IPS DF 6.9 (cell line): ENCODE measurements at regions not wholly inside any gene's neighbourhood (a gene's known extent, or its start where the extent isn't known, plus 50 kb on each side); places are given as distances from the start of the nearest gene placed in this dataset.
"Not testable (repeated sequence)": the region's sequence is repeated elsewhere in the genome, so short reads cannot be mapped to it uniquely, and the experiment has no call there.

Source experiments
- DNase-seq: peaks from one replicate; pipeline ENCODE4 v3.0.0-alpha.2; 2013; ENCODE audit warnings: low read depth, low spot score
- H3K27ac ChIP-seq: one replicate; pipeline ENCODE4 v1.5.1; 2013; ENCODE audit warnings: low read length, control low read depth
- H3K27me3 ChIP-seq: 2 replicates; pipeline ENCODE4 v1.6.1; 2013; ENCODE audit warnings: mild to moderate bottlenecking, low read length; ENCODE audit not compliant: control insufficient read depth, insufficient read depth
- H3K36me3 ChIP-seq: 2 replicates; pipeline ENCODE4 v1.6.1; 2013; ENCODE audit warnings: low read length; ENCODE audit not compliant: control insufficient read depth, insufficient read depth
- H3K4me1 ChIP-seq: 2 replicates; pipeline ENCODE4 v1.6.1; 2013; ENCODE audit warnings: low read length; ENCODE audit not compliant: control insufficient read depth, insufficient read depth
- H3K4me3 ChIP-seq: 2 replicates; pipeline ENCODE4 v1.5.1; 2013; ENCODE audit warnings: mild to moderate bottlenecking, low read length
- H3K9me3 ChIP-seq: 2 replicates; pipeline ENCODE4 v1.6.1; 2013; ENCODE audit warnings: low read length, inconsistent platforms; ENCODE audit not compliant: control insufficient read depth, insufficient read depth
- WGBS: extraction: QIAGEN DNeasy Blood & Tissue Kit; methylation state at CpG from one replicate; pipeline ENCODE4 v1.1.7; 2013; ENCODE audit warnings: mixed read lengths, missing lambda C conversion rate; ENCODE audit not compliant: insufficient read length, insufficient coverage; 5-methylcytosine and 5-hydroxymethylcytosine counted together

DNA sequence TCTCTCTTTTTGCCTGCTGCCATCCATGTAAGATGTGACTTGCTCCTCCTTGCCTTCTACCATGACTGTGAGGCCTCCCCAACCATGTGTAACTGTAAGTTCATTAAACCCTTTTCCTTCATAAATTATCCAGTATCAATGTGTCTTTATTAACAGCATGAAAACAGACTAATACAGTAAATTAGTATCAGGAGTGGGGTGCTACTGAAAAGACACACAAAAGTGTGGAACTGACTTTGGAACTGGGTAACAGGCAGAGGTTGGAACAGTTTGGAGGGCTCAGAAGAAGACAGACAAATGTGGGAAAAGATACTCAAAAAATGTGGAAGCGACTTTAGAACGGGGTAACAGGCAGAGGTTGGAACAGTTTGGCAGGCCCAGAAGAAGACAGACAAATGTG lies 189.4 kb downstream of the HTR1B start:
- WGBS = no CpG with 5 or more reads among the region's 2 CpGs
- Histone ChIP-seq H3K9me3 (no peaks in the 10 kb centered on the region), H3K27ac (no peak overlapping the region), H3K4me3 (no peak overlapping the region), H3K27me3 (no peaks in the 10 kb centered on the region), H3K36me3 (no peaks in the 10 kb centered on the region), H3K4me1 (no peaks in the 10 kb centered on the region)
- DNase-seq = no peak

DNA sequence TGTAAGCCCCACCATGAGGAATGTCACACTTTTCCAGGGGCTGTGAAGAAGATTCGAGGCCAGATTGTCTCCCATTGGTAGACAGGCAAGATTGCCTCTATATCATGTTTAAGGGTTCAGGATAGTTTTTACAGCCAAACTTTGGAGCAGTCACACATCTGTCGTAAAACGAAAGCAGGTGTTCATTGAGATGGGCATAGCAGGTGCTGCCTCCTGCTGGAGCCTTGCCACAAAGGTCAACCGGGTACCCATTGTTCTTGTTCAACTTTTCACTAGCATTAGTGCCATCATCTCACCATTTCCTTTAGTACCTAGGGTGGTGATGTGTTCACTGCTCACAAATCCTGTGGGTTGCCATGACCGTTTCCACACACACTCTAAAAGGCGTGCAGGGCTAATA lies 198.3 kb downstream of the HTR1B start:
- H3K9me3 ChIP-seq = no peaks in the 10 kb centered on the region
- H3K4me3 ChIP-seq = no peak overlapping the region
- no peak overlapping the region for H3K27ac ChIP-seq
- no peaks in the 10 kb centered on the region for H3K4me1 ChIP-seq
- no peaks in the 10 kb centered on the region for H3K27me3 ChIP-seq
- no peaks in the 10 kb centered on the region for H3K36me3 ChIP-seq
- WGBS = no CpG with 5 or more reads among the region's 6 CpGs
- no peak for DNase-seq

DNA sequence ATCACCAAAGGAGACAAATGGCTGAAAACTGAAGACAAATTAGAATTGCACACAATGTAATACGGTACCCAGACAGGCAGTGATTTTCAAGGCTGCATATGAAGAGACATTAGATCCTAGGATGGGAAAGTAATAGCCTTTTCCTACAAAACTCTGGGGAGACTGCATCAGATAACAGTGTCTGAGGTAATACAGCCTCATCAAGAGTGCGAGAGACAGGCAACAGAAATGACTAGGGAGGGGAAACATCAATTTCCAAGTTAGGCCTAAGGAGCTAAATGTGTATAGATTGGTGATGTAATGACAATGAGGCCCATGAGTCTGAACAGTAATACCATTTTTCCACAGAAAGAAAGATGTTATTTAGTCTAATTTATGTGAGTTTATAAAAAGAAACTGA lies 200.3 kb downstream of the HTR1B start:
- Histone ChIP-seq H3K4me1 (no peaks in the 10 kb centered on the region), H3K4me3 (no peak overlapping the region), H3K27ac (no peak overlapping the region), H3K9me3 (no peaks in the 10 kb centered on the region), H3K27me3 (no peaks in the 10 kb centered on the region), H3K36me3 (no peaks in the 10 kb centered on the region)
- no peak for DNase-seq
- no CpG with 5 or more reads among the region's 2 CpGs for WGBS

DNA sequence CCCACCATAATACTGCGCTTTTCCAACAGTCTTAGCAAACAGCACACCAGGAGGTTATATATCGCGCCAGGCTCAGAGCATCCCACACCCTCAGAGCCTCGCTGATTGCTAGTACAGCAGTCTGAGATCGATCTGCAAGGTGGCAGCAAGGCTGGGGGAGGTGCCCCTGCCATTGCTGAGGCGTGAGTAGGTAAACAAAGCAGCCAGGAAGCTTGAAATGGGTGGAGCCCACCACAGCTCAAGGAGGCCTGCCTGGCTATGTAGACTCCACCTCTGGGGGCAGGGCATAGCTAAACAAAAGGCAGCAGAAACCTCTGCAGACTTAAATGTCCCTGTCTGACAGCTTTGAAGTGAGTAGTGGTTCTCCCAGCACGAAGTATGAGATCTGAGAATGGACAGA lies 211.5 kb downstream of the HTR1B start:
- H3K4me3 ChIP-seq, H3K36me3 ChIP-seq, H3K27me3 ChIP-seq, H3K4me1 ChIP-seq, H3K9me3 ChIP-seq, H3K27ac ChIP-seq, DNase-seq: not testable (repeated sequence)
- no CpG with 5 or more reads among the region's 7 CpGs for WGBS

DNA sequence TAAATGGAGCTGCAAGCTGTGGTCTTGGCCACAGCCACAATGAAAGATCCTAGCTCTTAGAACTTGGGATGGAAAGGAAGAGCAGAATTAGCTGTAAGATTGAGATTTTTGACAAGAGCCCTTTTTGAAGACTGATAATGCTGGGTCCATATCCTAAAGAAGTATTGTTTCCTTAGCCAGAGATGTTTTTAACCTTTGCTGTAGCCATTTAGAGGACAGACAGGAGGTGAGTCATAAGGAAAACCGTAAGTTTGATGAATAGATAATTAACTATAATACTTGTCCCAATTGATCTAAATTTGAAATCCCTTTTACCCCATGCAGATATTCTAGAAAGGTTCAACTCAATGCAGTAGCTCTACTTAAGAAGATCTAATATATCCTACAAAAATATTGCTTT lies 213.7 kb downstream of the HTR1B start:
- no peaks in the 10 kb centered on the region for H3K36me3 ChIP-seq

DNA sequence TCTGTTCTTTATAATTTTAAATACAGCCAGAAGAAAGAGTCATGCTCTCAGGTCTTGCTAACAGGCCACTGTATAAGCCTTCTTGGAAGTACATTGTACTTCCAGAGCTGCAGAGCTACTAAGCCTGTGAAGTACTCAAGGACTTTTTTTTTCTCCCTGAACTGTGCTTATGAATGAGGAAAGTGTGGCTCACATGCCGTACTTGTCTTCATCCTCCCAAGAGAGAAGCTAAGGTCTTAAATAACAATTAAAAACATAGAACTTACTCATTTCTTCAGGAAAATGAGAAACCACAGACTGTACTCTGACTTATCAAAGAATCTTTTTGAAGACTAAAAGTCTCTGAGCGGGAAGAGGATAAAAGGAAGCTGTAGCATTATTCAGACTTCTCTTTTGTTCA lies 218.3 kb downstream of the HTR1B start:
- no peak for DNase-seq
- no peak overlapping the region for H3K4me3 ChIP-seq
- H3K4me1 ChIP-seq = no peaks in the 10 kb centered on the region
- no peak overlapping the region for H3K27ac ChIP-seq
- no peaks in the 10 kb centered on the region for H3K36me3 ChIP-seq
- no peaks in the 10 kb centered on the region for H3K27me3 ChIP-seq
- H3K9me3 ChIP-seq = no peaks in the 10 kb centered on the region
- WGBS = no CpG with 5 or more reads among the region's 2 CpGs

More for the DNA sequence above, 213.7 kb downstream of the HTR1B start:
- H3K27me3 ChIP-seq = no peaks in the 10 kb centered on the region
- DNase-seq = no peak
- no peaks in the 10 kb centered on the region; the same call in 1 of the 2 replicates for H3K9me3 ChIP-seq
- no peak overlapping the region for H3K27ac ChIP-seq
- H3K4me3 ChIP-seq = no peak overlapping the region
- H3K4me1 ChIP-seq = peaks cover 2% of the 10 kb centered on the region; the same call in 1 of the 2 replicates
- no CpG with 5 or more reads among the region's 1 CpG for WGBS

DNA sequence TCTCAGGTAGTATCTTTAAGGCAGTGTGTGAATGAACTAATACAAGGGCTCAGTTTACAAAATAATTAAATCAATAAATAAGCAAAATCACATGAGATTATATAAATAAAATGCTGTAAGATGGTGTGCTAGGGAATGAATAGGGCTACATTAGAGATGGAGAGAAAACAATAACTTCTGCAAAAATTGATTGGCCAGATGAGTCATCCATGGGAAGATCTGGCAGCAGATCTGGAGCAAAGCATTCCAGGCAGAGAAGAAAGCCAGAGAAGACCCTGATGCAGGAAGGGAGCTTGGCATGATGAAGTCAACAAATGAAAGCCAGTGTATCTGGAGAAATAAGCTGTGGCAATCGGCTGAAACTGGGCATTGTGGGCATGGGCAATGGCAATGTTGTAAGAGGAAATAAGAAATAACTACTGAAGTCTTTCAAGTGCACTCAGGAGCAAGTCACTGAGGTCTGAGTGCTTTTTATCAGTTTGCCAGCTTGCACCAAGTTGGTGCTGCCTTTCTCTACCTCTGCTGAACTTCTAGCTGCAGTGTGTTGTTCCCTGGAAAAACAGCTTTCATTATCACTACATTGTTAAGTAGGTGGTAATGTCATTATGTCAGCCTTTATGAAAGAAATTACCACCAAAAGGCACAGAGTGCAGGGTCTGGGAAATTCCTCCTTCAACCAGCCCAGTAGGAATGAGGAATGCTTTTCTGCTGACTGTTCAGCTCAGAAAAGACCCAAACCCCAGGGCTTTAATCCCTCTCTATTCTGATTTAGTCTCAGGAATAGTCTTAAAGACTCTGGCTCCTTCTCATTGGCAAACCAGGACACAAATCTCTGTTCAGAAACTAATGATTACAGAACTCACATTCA lies 231.6 kb downstream of the HTR1B start:
- H3K4me1 ChIP-seq = no peaks in the 10 kb centered on the region
- no CpG with 5 or more reads among the region's 1 CpG for WGBS
- no peak overlapping the region for H3K27ac ChIP-seq
- no peaks in the 10 kb centered on the region for H3K9me3 ChIP-seq
- no peaks in the 10 kb centered on the region for H3K36me3 ChIP-seq
- no peak for DNase-seq
- no peak overlapping the region for H3K4me3 ChIP-seq
- H3K27me3 ChIP-seq = no peaks in the 10 kb centered on the region

DNA sequence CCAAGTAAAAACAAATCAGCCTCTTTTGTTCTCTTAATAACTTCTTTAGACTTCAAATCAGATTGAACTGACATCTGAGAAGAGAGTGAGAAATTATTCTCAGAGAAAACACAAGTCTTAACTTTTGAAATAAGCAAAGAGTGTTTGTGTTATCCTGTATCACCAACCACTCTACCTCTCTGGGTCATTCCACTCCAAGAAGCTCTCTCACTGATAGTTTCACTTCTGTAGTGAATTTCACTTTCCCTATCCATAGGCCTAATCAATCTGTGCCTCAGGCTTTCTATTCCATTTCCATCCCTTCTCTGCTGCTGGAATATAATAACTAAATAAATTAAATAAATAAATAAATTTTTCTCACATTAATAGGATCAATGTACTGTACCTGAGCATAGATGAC lies 235.0 kb downstream of the HTR1B start:
- no peaks in the 10 kb centered on the region for H3K36me3 ChIP-seq
- no peak for DNase-seq
- H3K4me1 ChIP-seq = no peaks in the 10 kb centered on the region
- H3K9me3 ChIP-seq = no peaks in the 10 kb centered on the region
- no peak overlapping the region for H3K27ac ChIP-seq
- H3K27me3 ChIP-seq = no peaks in the 10 kb centered on the region
- H3K4me3 ChIP-seq = no peak overlapping the region

DNA sequence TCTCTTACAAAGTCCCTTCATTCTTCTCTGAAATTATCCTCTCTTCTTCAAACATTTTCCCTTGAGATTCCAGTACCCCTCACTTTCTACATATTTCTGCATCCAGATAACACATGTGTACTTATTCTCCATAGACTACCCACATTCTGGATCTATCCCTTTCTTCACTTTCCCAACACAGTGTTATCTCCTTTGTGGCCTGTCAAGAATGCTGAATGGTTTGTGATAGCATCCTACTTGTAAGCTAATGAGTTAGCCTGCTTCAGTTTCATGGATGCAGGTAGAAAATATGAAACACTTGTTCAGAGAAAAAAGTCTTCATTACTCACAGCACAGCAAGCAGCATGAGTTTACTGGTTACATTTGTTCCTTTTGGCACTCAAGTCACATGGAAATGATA lies 245.4 kb downstream of the HTR1B start:
- Histone ChIP-seq H3K27ac (no peak overlapping the region), H3K4me3 (no peak overlapping the region), H3K36me3 (no peaks in the 10 kb centered on the region), H3K27me3 (no peaks in the 10 kb centered on the region), H3K9me3 (no peaks in the 10 kb centered on the region), H3K4me1 (no peaks in the 10 kb centered on the region)
- no peak for DNase-seq

DNA sequence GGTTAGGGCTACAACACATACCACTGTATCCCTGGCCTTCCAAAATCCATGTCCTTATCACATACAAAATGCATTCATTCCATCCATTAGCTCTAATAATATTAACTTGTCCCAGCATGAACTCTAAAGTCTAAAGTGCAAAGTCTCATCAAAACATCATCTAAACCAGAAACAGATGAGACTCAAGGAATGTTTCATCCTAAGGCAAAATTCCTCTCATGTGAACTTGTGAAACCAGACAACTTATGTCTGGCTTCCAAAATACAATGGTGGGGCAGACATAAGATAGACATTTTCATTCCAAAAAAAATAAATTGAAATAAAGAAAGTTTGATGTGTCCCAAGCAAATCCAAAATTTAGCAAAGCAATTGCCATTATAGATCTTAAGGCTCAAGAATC lies 257.4 kb downstream of the HTR1B start:
- DNase-seq = no peak
- Histone ChIP-seq H3K27ac (no peak overlapping the region), H3K4me3 (no peak overlapping the region), H3K9me3 (no peaks in the 10 kb centered on the region), H3K27me3 (no peaks in the 10 kb centered on the region), H3K36me3 (no peaks in the 10 kb centered on the region), H3K4me1 (no peaks in the 10 kb centered on the region)

DNA sequence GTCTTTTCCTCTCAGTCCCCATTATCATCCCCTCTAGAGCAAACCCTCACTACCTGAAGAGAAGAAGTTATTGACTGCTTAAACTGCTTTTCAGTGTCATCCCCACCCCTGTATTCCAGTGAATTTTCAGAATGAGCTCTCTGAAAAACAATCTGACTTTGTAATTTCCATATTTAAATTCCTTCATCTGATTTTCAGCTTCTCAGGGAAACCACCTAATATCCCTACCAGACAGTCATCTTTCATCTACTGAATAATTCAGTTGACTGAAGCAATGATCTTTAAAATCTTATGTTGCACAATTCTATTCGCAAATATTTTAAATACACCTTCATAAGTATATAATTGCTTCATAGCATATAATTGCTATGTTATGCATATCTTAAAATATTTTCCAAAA lies 258.7 kb downstream of the HTR1B start:
- Histone ChIP-seq H3K9me3 (no peaks in the 10 kb centered on the region), H3K4me3 (no peak overlapping the region), H3K36me3 (no peaks in the 10 kb centered on the region), H3K4me1 (no peaks in the 10 kb centered on the region), H3K27me3 (no peaks in the 10 kb centered on the region), H3K27ac (no peak overlapping the region)
- DNase-seq = no peak
- no CpG with 5 or more reads among the region's 1 CpG for WGBS
